Neural cell (in vitro differentiated cells): ENCODE measurements at regions not wholly inside any gene's neighbourhood (a gene's known extent, or its start where the extent isn't known, plus 50 kb on each side); places are given as distances from the start of the nearest gene placed in this dataset.

Experiments used
- H2AFZ ChIP-seq: fragments of 200-600, 300-800 bp; sonication (generic), shearing (Covaris generic); 2 replicates; pipeline ENCODE4 v1.6.0; 2014; ENCODE audit warnings: low read depth, mild to moderate bottlenecking, antibody characterized with exemption, low read length, moderate library complexity
- H3F3A ChIP-seq: fragments of 200-600 bp; shearing (Covaris generic); 2 replicates; pipeline ENCODE4 v1.6.1; 2016; ENCODE audit warnings: mild to moderate bottlenecking, moderate library complexity, mixed read lengths, antibody characterized with exemption, low read length; ENCODE audit not compliant: insufficient read depth, poor library complexity, severe bottlenecking
- H3K27ac ChIP-seq: fragments of 200-600, 300-800 bp; sonication (generic), shearing (Covaris generic); 2 replicates; pipeline ENCODE4 v1.5.1; 2014; ENCODE audit warnings: mild to moderate bottlenecking, low read length, moderate library complexity
- H3K27me3 ChIP-seq: fragments of 300-800, 200-600 bp; sonication (generic), shearing (Covaris generic); 2 replicates; pipeline ENCODE4 v1.6.0; 2014; ENCODE audit warnings: mild to moderate bottlenecking, low read depth, low read length, moderate library complexity; ENCODE audit not compliant: insufficient read depth
- H3K36me3 ChIP-seq: fragments of 300-800, 200-600 bp; sonication (generic), shearing (Covaris generic); 2 replicates; pipeline ENCODE4 v1.5.1; 2014; ENCODE audit warnings: mild to moderate bottlenecking, antibody characterized with exemption, low read length, moderate library complexity; ENCODE audit not compliant: insufficient read depth
- H3K4me2 ChIP-seq: fragments of 300-800, 200-600 bp; sonication (generic), shearing (Covaris generic); 2 replicates; pipeline ENCODE4 v1.6.0; 2014; ENCODE audit warnings: mild to moderate bottlenecking, low read length
- H3K4me3 ChIP-seq: fragments of 300-800, 200-600 bp; sonication (generic), shearing (Covaris generic); 2 replicates; pipeline ENCODE4 v1.5.1; 2014; ENCODE audit warnings: mild to moderate bottlenecking, low read length, moderate library complexity
- H3K79me2 ChIP-seq: fragments of 200-600 bp; shearing (Covaris generic); replicated peaks from 2 replicates; pipeline ENCODE4 v1.6.0; 2014; ENCODE audit warnings: mild to moderate bottlenecking, low read length, moderate library complexity; ENCODE audit not compliant: insufficient read depth
- H3K9ac ChIP-seq: fragments of 300-800, 200-600 bp; sonication (generic), shearing (Covaris generic); 2 replicates; pipeline ENCODE4 v1.6.1; 2016; ENCODE audit warnings: mild to moderate bottlenecking, low read length, mixed read lengths
- H3K9me2 ChIP-seq: fragments of 200-600 bp; shearing (Covaris generic); 2 replicates; pipeline ENCODE4 v1.6.1; 2016; ENCODE audit warnings: mild to moderate bottlenecking, low read length, mixed read lengths; ENCODE audit not compliant: insufficient read depth
- H3K9me3 ChIP-seq: fragments of 200-600, 300-800 bp; sonication (generic), shearing (Covaris generic); 2 replicates; pipeline ENCODE4 v1.6.1; 2016; ENCODE audit warnings: mild to moderate bottlenecking, mixed run types, low read length, moderate library complexity, mixed read lengths
- H4K20me1 ChIP-seq: fragments of 200-600 bp; shearing (Covaris generic); 2 replicates; pipeline ENCODE4 v1.6.1; 2016; ENCODE audit warnings: mild to moderate bottlenecking, mixed run types; ENCODE audit not compliant: insufficient read depth
- CTCF ChIP-seq: fragments of 450-650 bp; IDR thresholded peaks from 2 replicates; pipeline ENCODE4 v1.5.1; 2014; ENCODE audit warnings: antibody characterized with exemption, mild to moderate bottlenecking, moderate library complexity; ENCODE audit not compliant: poor library complexity, severe bottlenecking
- EP300 ChIP-seq: fragments of 450-650 bp; conservative IDR thresholded peaks from 2 replicates; pipeline ENCODE4 v1.6.1; 2014; ENCODE audit warnings: antibody characterized with exemption, mild to moderate bottlenecking, moderate library complexity; ENCODE audit not compliant: poor library complexity, severe bottlenecking
- EZH2 ChIP-seq: fragments of 200-600, 300-800 bp; shearing (Covaris generic), sonication (generic); IDR thresholded peaks from 2 replicates; pipeline ENCODE4 v1.6.1; 2014; ENCODE audit warnings: antibody characterized with exemption, low read length, borderline replicate concordance, mild to moderate bottlenecking; ENCODE audit not compliant: insufficient read depth, poor library complexity, severe bottlenecking
- MXI1 ChIP-seq: fragments of 450-650 bp; conservative IDR thresholded peaks from 2 replicates; pipeline ENCODE4 v1.6.1; 2014; ENCODE audit warnings: antibody characterized with exemption, mild to moderate bottlenecking; ENCODE audit not compliant: poor library complexity, severe bottlenecking
- POLR2AphosphoS5 ChIP-seq: IDR thresholded peaks from 2 replicates; pipeline ENCODE4 v1.6.1; 2012
- RAD21 ChIP-seq: fragments of 450-650 bp; conservative IDR thresholded peaks from 2 replicates; pipeline ENCODE4 v1.6.1; 2014; ENCODE audit warnings: antibody characterized with exemption, mild to moderate bottlenecking, moderate library complexity
- REST ChIP-seq: IDR thresholded peaks from 2 replicates; pipeline ENCODE4 v1.6.1; 2012; ENCODE audit warnings: borderline replicate concordance
- SMC3 ChIP-seq: fragments of 450-650 bp; conservative IDR thresholded peaks from 2 replicates; pipeline ENCODE4 v1.6.1; 2014; ENCODE audit warnings: antibody characterized with exemption, mild to moderate bottlenecking, moderate library complexity; ENCODE audit not compliant: poor library complexity
- TAF1 ChIP-seq: IDR thresholded peaks from 2 replicates; pipeline ENCODE4 v1.6.1; 2012; ENCODE audit warnings: low read depth

GRCh38 chr3:124574012-124574411, 156.2 kb upstream of the UMPS start:
- no peak overlapping the region for H3K4me3 ChIP-seq
- H3K4me2 ChIP-seq, result no peak overlapping the region
- H3F3A ChIP-seq, result no peaks in the 10 kb centered on the region
- H3K79me2 ChIP-seq, result no peaks in the 10 kb centered on the region
- no peaks in the 10 kb centered on the region for H3K9me2 ChIP-seq
- no peaks in the 10 kb centered on the region for H3K9me3 ChIP-seq
- H2AFZ ChIP-seq, result no peak overlapping the region
- H3K9ac ChIP-seq, result no peak overlapping the region
- no peaks in the 10 kb centered on the region for H4K20me1 ChIP-seq
- TF ChIP-seq REST (no peak), SMC3 (no peak), POLR2AphosphoS5 (no peak), RAD21 (no peak), EZH2 (no peak), CTCF (no peak), TAF1 (no peak), MXI1 (no peak), EP300 (no peak)
- no peaks in the 10 kb centered on the region for H3K36me3 ChIP-seq
- H3K27ac ChIP-seq, result no peak overlapping the region
- H3K27me3 ChIP-seq, result no peaks in the 10 kb centered on the region

GRCh38 chr3:124576565-124577493, 153.4 kb upstream of the UMPS start:
- H3K4me3 ChIP-seq, result no peak overlapping the region
- H3K79me2 ChIP-seq, result no peaks in the 10 kb centered on the region
- no peaks in the 10 kb centered on the region for H3K9me2 ChIP-seq
- H3K9ac ChIP-seq, result no peak overlapping the region
- H3K36me3 ChIP-seq, result no peaks in the 10 kb centered on the region
- TF ChIP-seq EP300 (no peak), POLR2AphosphoS5 (no peak), CTCF (no peak), RAD21 (no peak), EZH2 (no peak), REST (no peak), MXI1 (no peak), TAF1 (no peak), SMC3 (no peak)
- H3K27me3 ChIP-seq, result no peaks in the 10 kb centered on the region
- H3K9me3 ChIP-seq, result no peaks in the 10 kb centered on the region
- no peak overlapping the region for H2AFZ ChIP-seq
- no peak overlapping the region for H3K27ac ChIP-seq
- no peaks in the 10 kb centered on the region for H4K20me1 ChIP-seq
- H3F3A ChIP-seq, result no peaks in the 10 kb centered on the region
- no peak overlapping the region for H3K4me2 ChIP-seq
